ENCODE measurements at regions not wholly inside any gene's neighbourhood (a gene's known extent, or its start where the extent isn't known, plus 50 kb on each side); places are given as distances from the start of the nearest gene placed in this dataset.

GRCh38 chr12:107283652-107284051, 190.3 kb upstream of the CRY1 start:
- DNase-seq = no peak

- DNase-seq = no peak
These were observed 191.3 kb upstream of the CRY1 start for GRCh38 chr12:107284692-107285091.

- DNase-seq = peak; percentile 9
These were observed 194.4 kb upstream of the CRY1 start for GRCh38 chr12:107287436-107288413.

DNA sequence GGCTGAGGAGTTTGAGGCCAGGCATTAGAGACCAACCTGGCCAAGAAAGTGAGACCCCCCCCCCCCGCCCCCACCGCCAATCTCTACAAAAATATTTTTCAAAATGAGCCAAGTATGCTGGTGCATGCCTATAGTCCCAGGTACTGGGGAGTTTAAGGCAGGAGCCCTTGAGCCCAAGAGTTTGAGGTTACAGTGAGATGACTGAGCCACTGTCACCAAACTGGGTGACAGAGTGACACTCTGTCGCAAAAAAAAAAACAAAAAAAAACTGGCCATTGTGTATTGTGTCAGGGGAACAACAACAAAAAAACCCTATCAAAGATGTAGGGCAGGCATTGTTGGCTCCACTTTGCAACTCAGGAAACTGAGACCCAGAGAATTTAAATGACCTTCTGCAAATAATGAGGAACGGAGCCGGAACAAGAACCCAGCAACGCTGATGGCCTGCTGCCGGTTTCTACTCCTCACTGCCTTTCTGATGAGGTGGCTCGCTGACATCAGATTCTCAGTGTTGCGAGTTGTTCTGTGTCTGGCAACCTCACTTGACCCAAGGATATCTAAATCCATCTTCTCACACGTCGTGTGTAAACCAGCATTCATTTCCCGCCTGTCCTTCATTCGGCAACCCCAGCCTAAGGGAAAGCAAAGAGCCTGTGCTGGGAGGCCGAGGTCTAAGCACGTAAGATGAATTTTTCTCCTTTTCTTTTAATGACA, 195.2 kb upstream of the CRY1 start:
- no peak for DNase-seq

DNA sequence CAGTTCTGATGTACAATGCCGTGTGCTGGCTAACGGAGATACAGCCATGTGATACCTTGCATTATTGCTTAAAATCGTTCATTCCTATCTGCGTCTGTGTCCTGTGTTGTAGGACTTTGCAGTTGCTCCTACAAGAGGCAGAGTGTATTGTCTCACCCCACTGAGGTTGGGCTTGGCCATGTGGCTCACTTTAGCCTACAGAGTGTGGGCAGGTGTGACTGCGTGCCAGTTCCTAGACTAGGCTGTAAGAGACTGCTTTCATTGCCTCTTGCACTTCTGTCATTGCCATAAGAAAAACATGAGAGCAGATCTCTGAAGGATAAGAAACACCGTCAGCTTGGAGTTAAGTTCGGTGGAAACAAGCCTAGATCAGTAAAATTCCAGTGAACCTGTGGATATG, 197.7 kb upstream of the CRY1 start:
- DNase-seq = no peak

GRCh38 chr12:107296681-107297089, 203.3 kb upstream of the CRY1 start:
- DNase-seq = no peak

GRCh38 chr12:107302649-107303341, 209.4 kb upstream of the CRY1 start:
- no peak for DNase-seq

GRCh38 chr12:107304588-107305532, 211.5 kb upstream of the CRY1 start:
- DNase-seq = no peak

GRCh38 chr12:107306141-107306659, 212.9 kb upstream of the CRY1 start:
- DNase-seq = no peak

GRCh38 chr12:107308310-107308709, 215.0 kb upstream of the CRY1 start:
- no peak for DNase-seq

GRCh38 chr12:107309020-107309419, 215.7 kb upstream of the CRY1 start:
- DNase-seq = peak; percentile 41

DNA sequence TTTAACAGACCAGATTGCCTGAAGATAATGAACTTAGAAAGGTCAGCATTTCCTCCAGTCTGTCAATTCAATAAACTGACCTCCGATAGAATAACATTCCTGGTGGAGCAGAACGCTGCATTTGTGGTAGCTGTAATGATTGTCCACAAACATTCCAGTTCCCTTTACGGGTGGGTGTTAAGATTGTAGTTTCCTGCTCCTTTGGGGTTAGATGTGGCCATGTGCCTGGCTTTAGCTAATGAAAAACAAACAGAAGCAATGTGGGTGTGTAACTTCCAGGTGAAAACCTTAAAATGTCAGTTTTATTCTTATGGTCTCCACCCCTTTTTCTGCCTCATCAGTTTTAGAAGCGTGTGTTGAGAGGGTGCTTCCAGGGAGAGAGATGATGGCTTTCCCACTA, 217.3 kb upstream of the CRY1 start:
- DNase-seq = no peak

GRCh38 chr12:107311682-107312081, 218.3 kb upstream of the CRY1 start:
- no peak for DNase-seq

DNA sequence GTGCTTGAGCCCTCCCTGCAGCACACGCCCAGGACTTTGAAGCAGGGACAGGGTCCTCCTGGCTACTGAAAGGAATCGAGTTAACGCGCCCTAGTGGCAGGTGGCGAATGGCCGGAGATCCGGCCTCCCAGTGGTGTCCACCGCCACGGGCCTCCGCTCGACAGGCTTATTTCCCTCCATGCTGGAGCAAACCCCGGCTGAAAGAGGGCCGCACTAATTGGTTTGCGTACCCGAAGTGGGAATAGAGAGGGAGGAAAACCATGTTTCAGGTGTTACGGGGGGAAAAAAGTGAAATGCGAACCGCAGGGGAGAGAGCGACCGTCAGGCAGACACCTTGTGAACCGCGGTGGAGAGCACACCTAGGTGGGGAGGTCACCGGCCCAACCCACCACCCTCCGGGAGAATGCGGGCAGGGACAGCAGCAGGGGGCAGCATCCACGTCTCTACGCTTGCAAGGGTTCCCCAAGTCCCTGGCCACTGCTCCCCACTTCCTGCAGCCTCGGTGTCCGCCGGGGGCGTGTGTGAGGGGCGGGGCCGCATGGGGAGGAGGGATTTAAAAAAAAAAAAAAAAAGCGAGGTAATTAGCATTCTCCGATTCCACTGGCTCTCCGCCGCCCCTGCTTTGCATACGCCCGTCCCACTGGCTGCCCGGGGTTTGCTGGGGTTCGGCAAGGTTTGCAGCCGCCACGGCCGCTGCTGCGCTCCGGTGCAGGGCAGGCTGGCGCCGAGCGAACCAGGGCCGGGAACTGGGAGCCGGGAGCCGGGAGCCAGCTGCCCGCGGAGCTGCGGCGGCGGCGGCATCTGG, 224.6 kb upstream of the CRY1 start:
- DNase-seq = peak; percentile 85

DNA sequence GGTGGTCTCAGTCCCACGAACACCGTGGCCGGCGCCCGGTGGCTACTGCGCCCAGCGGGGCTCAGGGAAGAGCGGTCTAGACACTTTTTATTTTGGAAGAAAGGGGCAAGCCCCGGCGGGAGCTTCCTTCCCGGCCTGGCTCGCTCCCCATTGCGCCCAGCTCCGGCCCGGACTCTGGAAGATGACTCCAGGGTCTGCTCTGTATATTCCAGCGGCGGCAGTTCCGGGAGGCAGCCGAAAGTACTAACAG, 225.1 kb upstream of the CRY1 start:
- DNase-seq = no peak

DNA sequence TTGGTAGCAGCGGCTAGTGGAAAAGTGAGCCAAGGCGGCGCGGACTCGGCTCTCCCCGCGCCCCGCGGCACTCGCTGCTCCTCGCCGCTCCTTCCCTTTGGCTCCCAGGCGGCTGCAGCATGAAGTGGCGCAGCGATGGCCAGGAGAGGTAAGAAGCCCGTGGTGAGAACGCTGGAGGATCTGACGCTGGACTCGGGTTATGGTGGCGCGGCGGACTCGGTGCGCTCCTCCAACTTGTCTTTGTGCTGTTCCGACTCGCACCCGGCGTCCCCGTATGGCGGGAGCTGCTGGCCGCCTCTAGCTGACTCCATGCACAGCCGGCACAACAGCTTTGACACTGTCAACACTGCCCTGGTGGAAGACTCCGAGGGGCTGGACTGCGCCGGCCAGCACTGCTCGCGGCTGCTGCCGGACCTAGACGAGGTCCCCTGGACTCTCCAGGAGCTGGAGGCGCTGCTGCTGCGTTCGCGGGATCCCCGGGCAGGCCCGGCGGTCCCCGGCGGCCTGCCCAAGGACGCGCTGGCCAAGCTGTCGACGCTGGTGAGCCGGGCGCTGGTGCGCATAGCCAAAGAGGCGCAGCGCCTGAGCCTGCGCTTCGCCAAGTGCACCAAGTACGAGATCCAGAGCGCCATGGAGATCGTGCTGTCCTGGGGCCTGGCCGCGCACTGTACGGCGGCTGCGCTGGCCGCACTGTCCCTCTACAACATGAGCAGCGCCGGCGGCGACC, 225.6 kb upstream of the CRY1 start:
- no peak for DNase-seq

- no peak for DNase-seq
These were observed 226.2 kb upstream of the CRY1 start for GRCh38 chr12:107319533-107320032.

- DNase-seq = peak; percentile 75
These were observed 226.9 kb upstream of the CRY1 start for GRCh38 chr12:107320033-107320928.

DNA sequence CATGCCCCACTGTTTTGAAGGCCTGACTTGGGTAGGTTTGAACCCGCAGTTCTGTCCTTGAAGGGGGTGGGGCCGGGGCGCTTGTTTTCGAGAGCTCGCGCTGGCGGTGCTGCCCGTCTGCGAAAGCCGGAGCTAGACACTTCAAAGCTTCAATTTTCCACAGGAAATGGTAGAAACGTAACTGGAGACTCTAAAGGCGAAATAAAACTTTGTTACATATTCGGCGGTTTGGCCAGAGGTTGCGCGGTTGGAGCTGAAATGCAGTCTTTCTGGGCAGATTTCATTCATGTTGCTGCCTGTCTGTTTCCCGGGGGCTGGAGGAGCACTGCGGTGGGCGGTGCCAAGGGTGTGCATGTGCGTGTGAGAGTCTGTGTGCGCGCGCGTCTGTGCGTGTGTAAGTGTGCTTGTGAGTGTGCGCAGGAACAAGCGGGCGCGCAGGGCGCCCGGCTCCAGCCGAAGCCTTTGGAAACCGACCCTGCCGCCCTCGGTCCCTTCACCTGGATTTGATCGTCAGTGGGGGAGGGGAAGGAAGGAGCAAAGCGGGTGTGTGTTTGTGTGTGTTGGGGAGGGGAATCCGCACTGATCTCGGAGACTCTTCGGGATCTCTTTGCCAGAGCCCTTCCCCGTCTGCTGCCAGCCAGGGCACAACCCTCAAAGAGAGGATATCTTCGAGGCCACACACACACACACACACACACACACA, 227.7 kb upstream of the CRY1 start:
- peak; percentile 73 for DNase-seq

All from CD4-positive, alpha-beta T cell treated with Interleukin-12 subunit alpha and Interleukin-12 subunit beta, for 1 hour (primary cell).